Naive thymus-derived CD4-positive, alpha-beta T cell (primary cell): ENCODE measurements at regions not wholly inside any gene's neighbourhood (a gene's known extent, or its start where the extent isn't known, plus 50 kb on each side); places are given as distances from the start of the nearest gene placed in this dataset.

Source experiments
- ATAC-seq: fragments of 150-1000 bp; cut with Tn5 transposase; 2 replicates; pipeline ENCODE4 v1.10.0; 2021; ENCODE audit warnings: mild to moderate bottlenecking, moderate library complexity
- CTCF ChIA-PET: fragments of 350-600 bp; sonication (Branson Sonifier 250); formaldehyde crosslinking; loops from one replicate; lab custom pipeline; 2021; ENCODE audit warnings: antibody characterized with exemption; lab: Charles Lee
- POLR2A ChIA-PET: fragments of 350-600 bp; sonication (Branson Sonifier 250); formaldehyde crosslinking; loops from one replicate; lab custom pipeline; 2021; ENCODE audit warnings: antibody characterized with exemption, inconsistent platforms; lab: Charles Lee
- DNase-seq, 9 donors: peaks; one replicate each; pipeline versions ENCODE4 v3.0.0 to v3.0.0-alpha.2; 2020 to 2022; ENCODE audit warnings: mixed read lengths in 1 of 9
- H3K27ac ChIP-seq: one replicate; pipeline ENCODE4 v1.7.0; 2013; ENCODE audit warnings: mild to moderate bottlenecking, low read depth, low read length, moderate library complexity
- H3K27me3 ChIP-seq, 2 donors: one replicate each; pipeline ENCODE4 v1.7.0; 2013; ENCODE audit warnings: low read length in 2 of 2, mild to moderate bottlenecking in 2 of 2, moderate library complexity in 2 of 2; ENCODE audit not compliant: control insufficient read depth in 2 of 2, insufficient read depth in 2 of 2
- H3K36me3 ChIP-seq, 3 experiments: 1 replicate in 2 of 3; 2 replicates in 1 of 3; pipeline ENCODE4 v1.7.0; 2013; ENCODE audit warnings: low read length in 3 of 3, mild to moderate bottlenecking in 3 of 3, moderate library complexity in 1 of 3; ENCODE audit not compliant: insufficient read depth in 3 of 3, control insufficient read depth in 2 of 3
- H3K4me1 ChIP-seq, 2 donors: one replicate each; pipeline ENCODE4 v1.7.0; 2013; ENCODE audit warnings: low read length in 2 of 2, mild to moderate bottlenecking in 2 of 2, moderate library complexity in 1 of 2; ENCODE audit not compliant: control insufficient read depth in 2 of 2, insufficient read depth in 2 of 2
- H3K4me3 ChIP-seq: 2 replicates; pipeline ENCODE4 v1.7.0; 2013; ENCODE audit warnings: mild to moderate bottlenecking, low read length
- H3K9me3 ChIP-seq, 3 experiments: 1 replicate in 2 of 3; 2 replicates in 1 of 3; pipeline ENCODE4 v1.7.0; 2013; ENCODE audit warnings: low read length in 3 of 3; ENCODE audit not compliant: control insufficient read depth in 2 of 3
- H3K27ac Mint-ChIP-seq, 9 donors: one replicate each; pipeline ENCODE4 v1.8.0; 2020 to 2022; ENCODE audit warnings: mixed read lengths in 9 of 9, mild to moderate bottlenecking in 8 of 9, moderate library complexity in 5 of 9, inconsistent platforms in 2 of 9
- H3K27me3 Mint-ChIP-seq, 5 donors: one replicate each; pipeline ENCODE4 v1.8.0; 2021 to 2022; ENCODE audit warnings: mixed read lengths in 5 of 5, mild to moderate bottlenecking in 1 of 5
- H3K36me3 Mint-ChIP-seq, 5 donors: one replicate each; pipeline ENCODE4 v1.8.0; 2020 to 2022; ENCODE audit warnings: mixed read lengths in 5 of 5, mild to moderate bottlenecking in 3 of 5, inconsistent platforms in 1 of 5
- H3K4me1 Mint-ChIP-seq, 7 donors: one replicate each; pipeline ENCODE4 v1.8.0; 2020 to 2022; ENCODE audit warnings: mixed read lengths in 7 of 7, mild to moderate bottlenecking in 3 of 7, inconsistent platforms in 1 of 7
- H3K4me3 Mint-ChIP-seq, 10 donors: one replicate each; pipeline ENCODE4 v1.8.0; 2020 to 2022; ENCODE audit warnings: mild to moderate bottlenecking in 10 of 10, mixed read lengths in 10 of 10, moderate library complexity in 6 of 10, inconsistent platforms in 2 of 10
- H3K9me3 Mint-ChIP-seq, 11 donors: one replicate each; pipeline ENCODE4 v1.8.0; 2020 to 2022; ENCODE audit warnings: mixed read lengths in 11 of 11, mild to moderate bottlenecking in 4 of 11, inconsistent platforms in 1 of 11, moderate library complexity in 1 of 11
- intact Hi-C, 2 donors: fragments of 100-400 bp; cut with micrococcal nuclease; formaldehyde crosslinking; loops; one replicate each; pipeline ENCODE4 v1.15.1; 2023

DNA sequence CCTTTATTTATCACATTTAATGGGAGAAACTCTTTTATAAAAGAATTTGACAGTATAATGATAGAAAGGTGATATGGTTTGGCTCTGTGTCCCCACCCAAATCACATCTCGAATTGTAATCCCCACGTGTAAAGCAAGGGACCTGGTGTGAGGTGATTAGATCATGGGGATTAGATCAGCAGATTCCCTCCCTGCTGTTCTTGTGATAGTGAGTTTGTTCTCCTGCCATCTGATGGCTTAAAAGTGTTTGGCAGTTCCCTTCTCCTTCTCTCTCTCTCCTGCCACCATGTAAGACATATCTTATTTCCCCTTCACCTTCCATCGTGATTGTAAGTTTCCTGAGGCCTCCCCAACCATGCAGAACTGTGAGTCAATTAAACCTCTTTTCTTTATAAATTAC is 1110.3 kb downstream of the FLRT2 start:
- intact Hi-C loops: no loop called here
- Histone ChIP-seq H3K4me1 (no peaks in the 10 kb centered on the region), H3K4me3 (no peak overlapping the region), H3K27ac (no peak overlapping the region), H3K27me3 (no peaks in the 10 kb centered on the region), H3K9me3 (no peaks in the 10 kb centered on the region), H3K36me3 (no peaks in the 10 kb centered on the region)
- Mint-ChIP-seq H3K4me3 (no peak overlapping the region), H3K27ac (no peak overlapping the region), H3K27me3 (no peaks in the 10 kb centered on the region), H3K4me1 (no peaks in the 10 kb centered on the region), H3K9me3 (peaks cover 0 to 11% (median 2%) of the 10 kb centered on the region in 11 donors), H3K36me3 (no peaks in the 10 kb centered on the region)
- DNase-seq: no peak
- no peak for ATAC-seq
- POLR2A ChIA-PET: no interaction called here
- CTCF ChIA-PET: no interaction called here

DNA sequence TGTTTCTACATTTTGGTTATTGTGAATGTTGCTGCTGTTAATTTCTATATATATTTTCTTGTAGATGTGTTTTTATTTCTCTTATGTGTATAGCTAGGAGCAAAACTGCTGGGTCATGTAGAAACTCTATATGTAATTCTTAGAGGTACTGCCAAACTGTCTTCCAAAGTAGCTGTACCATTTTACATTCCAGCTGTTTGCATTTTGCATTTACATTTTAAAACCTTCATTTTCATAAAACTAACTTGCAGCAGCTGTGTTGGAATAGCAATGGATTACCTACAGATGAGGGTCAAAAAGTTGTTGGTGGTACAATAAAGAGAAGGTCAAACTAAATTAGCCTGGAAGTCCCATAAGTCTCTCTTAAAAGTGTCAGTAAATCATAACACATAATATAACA is 1109.7 kb downstream of the FLRT2 start:
- no peak overlapping the region for H3K27ac Mint-ChIP-seq
- H3K36me3 ChIP-seq: no peaks in the 10 kb centered on the region
- peaks cover 0 to 12% (median 2%) of the 10 kb centered on the region in 11 donors for H3K9me3 Mint-ChIP-seq
- CTCF ChIA-PET: no interaction called here
- no peaks in the 10 kb centered on the region for H3K4me1 ChIP-seq
- POLR2A ChIA-PET: no interaction called here
- H3K27me3 ChIP-seq: no peaks in the 10 kb centered on the region
- intact Hi-C loops: no loop called here
- no peaks in the 10 kb centered on the region for H3K36me3 Mint-ChIP-seq
- no peaks in the 10 kb centered on the region for H3K27me3 Mint-ChIP-seq
- no peak overlapping the region for H3K27ac ChIP-seq
- DNase-seq (no peak), ATAC-seq (no peak)
- no peaks in the 10 kb centered on the region for H3K9me3 ChIP-seq
- no peak overlapping the region for H3K4me3 ChIP-seq
- no peak overlapping the region for H3K4me3 Mint-ChIP-seq
- H3K4me1 Mint-ChIP-seq: no peaks in the 10 kb centered on the region

DNA sequence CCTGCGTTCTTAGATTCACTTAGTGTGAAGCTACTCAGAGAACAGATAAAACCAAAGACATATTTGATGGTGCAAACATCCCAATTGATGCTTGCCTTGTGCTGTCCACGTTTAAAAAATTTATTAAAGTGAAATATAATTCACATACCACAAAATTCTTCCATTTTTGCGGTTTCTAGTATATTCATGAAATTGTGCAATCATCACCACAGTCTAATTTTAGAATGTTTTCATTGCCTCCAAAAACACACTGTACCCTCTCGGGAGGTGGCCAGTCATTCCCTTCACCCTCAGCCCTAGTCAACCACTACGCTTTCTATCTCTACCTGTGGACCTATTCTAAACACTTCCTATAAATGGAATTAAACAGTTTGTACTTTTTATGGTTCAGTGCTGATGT is 1109.2 kb downstream of the FLRT2 start:
- H3K27me3 ChIP-seq: no peaks in the 10 kb centered on the region
- no peak overlapping the region for H3K27ac Mint-ChIP-seq
- ChIA-PET CTCF (no interaction called here), POLR2A (no interaction called here)
- no peaks in the 10 kb centered on the region for H3K4me1 ChIP-seq
- H3K9me3 ChIP-seq: no peaks in the 10 kb centered on the region
- DNase-seq (no peak), ATAC-seq (no peak)
- H3K4me3 Mint-ChIP-seq: no peak overlapping the region
- no peaks in the 10 kb centered on the region for H3K36me3 ChIP-seq
- no peak overlapping the region for H3K4me3 ChIP-seq
- no peaks in the 10 kb centered on the region for H3K36me3 Mint-ChIP-seq
- no peak overlapping the region for H3K27ac ChIP-seq
- peaks cover 0 to 14% (median 2%) of the 10 kb centered on the region in 11 donors for H3K9me3 Mint-ChIP-seq
- H3K4me1 Mint-ChIP-seq: no peaks in the 10 kb centered on the region
- intact Hi-C loops: no loop called here
- H3K27me3 Mint-ChIP-seq: no peaks in the 10 kb centered on the region

DNA sequence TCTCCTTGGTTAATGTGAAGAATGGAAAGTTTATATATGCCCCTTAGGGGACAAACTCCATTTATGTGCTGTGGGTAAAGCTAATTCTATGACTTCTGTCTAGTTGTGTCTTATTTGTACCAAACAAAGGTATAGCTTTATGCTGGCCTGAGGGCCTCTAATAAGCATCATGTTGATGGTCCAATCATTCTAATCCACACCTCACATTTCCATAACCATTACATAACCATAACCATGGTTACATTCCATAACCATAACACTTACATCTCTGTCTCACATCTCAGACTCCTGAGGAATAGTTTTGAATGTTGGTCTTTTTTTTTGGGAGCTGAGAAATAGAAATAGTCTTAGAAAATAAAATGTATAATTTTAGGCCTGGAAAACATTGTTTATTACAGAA is 1097.1 kb downstream of the FLRT2 start:
- Mint-ChIP-seq H3K9me3 (peaks cover 0 to 20% (median 2%) of the 10 kb centered on the region in 11 donors), H3K27ac (no peak overlapping the region), H3K36me3 (no peaks in the 10 kb centered on the region), H3K27me3 (no peaks in the 10 kb centered on the region), H3K4me1 (no peaks in the 10 kb centered on the region), H3K4me3 (no peak overlapping the region)
- ChIA-PET CTCF (no interaction called here), POLR2A (no interaction called here)
- H3K36me3 ChIP-seq: no peaks in the 10 kb centered on the region
- intact Hi-C loops: no loop called here
- no peak overlapping the region for H3K4me3 ChIP-seq
- DNase-seq (no peak), ATAC-seq (no peak)
- H3K9me3 ChIP-seq: no peaks in the 10 kb centered on the region
- no peak overlapping the region for H3K27ac ChIP-seq
- H3K27me3 ChIP-seq: no peaks in the 10 kb centered on the region
- H3K4me1 ChIP-seq: no peaks in the 10 kb centered on the region

DNA sequence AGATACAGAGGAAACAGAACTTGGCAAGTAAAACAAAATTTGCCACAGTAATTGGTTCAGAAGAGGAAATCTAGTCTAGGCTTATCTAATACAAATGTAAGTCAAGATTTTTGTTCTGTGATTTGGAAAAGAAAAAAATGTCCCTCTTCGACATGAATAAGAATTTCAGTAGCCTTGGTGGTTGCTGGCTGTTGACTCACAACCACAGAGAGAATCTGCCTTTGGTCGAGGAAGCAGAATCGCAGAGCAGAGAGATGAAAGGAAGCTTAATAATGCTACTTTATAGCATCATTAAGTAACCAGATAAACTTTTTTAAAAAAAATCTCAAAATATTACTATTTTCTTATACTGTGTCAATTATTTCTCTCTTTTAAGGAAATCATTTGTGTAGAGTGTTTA is 1096.6 kb downstream of the FLRT2 start:
- Histone ChIP-seq H3K4me3 (no peak overlapping the region), H3K4me1 (no peaks in the 10 kb centered on the region), H3K27ac (no peak overlapping the region), H3K9me3 (no peaks in the 10 kb centered on the region), H3K27me3 (no peaks in the 10 kb centered on the region), H3K36me3 (no peaks in the 10 kb centered on the region)
- Mint-ChIP-seq H3K4me3 (no peak overlapping the region), H3K27ac (no peak overlapping the region), H3K9me3 (peaks cover 0 to 20% (median 2%) of the 10 kb centered on the region in 11 donors), H3K4me1 (no peaks in the 10 kb centered on the region), H3K36me3 (no peaks in the 10 kb centered on the region), H3K27me3 (no peaks in the 10 kb centered on the region)
- intact Hi-C loops: no loop called here
- no peak for ATAC-seq
- POLR2A ChIA-PET: no interaction called here
- CTCF ChIA-PET: no interaction called here
- DNase-seq: no peak

DNA sequence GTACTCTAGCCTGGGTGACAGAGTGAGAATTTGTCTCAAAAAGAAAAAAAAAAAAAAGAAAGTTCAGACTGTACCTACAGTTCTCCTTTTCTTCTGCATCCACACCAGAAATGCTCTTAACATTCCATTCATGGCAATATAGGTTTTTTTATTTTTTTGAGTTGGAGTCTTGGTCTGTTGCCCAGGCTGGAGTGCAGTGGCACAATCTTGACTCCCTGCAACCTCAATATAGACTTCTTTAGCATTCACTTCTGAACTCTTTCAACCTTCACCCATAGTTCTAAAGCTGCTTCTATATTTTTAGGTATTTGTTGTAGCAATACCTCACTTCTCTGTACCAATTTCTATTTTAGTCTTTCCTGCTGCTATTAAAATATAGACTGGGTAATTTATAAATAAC is 1095.7 kb downstream of the FLRT2 start:
- Mint-ChIP-seq H3K27me3 (no peaks in the 10 kb centered on the region), H3K9me3 (peaks cover 0 to 18% (median 5%) of the 10 kb centered on the region in 11 donors), H3K4me3 (no peak overlapping the region), H3K27ac (no peak overlapping the region), H3K4me1 (no peaks in the 10 kb centered on the region), H3K36me3 (no peaks in the 10 kb centered on the region)
- H3K27me3 ChIP-seq: no peaks in the 10 kb centered on the region
- H3K4me1 ChIP-seq: no peaks in the 10 kb centered on the region
- CTCF ChIA-PET: no interaction called here
- H3K9me3 ChIP-seq: no peaks in the 10 kb centered on the region
- no peak overlapping the region for H3K4me3 ChIP-seq
- POLR2A ChIA-PET: no interaction called here
- intact Hi-C loops: no loop called here
- no peak overlapping the region for H3K27ac ChIP-seq
- H3K36me3 ChIP-seq: no peaks in the 10 kb centered on the region
- DNase-seq: no peak
- ATAC-seq: no peak

DNA sequence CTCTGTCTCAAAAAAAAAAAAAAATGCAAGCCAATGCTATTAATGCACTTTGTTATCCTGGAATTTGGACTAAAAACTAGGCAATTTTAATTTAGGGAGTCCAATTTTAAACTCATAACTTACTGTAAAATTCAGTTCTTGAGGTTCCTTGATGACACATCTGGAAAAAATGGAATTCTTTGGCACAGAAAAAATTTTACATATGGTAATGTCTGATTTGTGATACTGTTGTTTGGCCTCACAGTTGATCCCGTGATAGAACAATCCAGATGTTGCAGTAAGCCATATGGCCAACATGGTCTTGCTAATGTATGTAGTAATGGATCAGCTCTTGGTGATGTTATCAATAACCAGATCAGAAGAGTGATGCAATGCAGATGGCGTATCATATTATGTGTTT is 1089.8 kb downstream of the FLRT2 start:
- no peaks in the 10 kb centered on the region for H3K27me3 Mint-ChIP-seq
- ATAC-seq (no peak), DNase-seq (no peak)
- Histone ChIP-seq H3K27ac (no peak overlapping the region), H3K4me3 (no peak overlapping the region), H3K4me1 (no peaks in the 10 kb centered on the region), H3K27me3 (no peaks in the 10 kb centered on the region), H3K36me3 (no peaks in the 10 kb centered on the region), H3K9me3 (no peaks in the 10 kb centered on the region)
- POLR2A ChIA-PET: no interaction called here
- H3K36me3 Mint-ChIP-seq: no peaks in the 10 kb centered on the region
- intact Hi-C loops: no loop called here
- H3K4me1 Mint-ChIP-seq: no peaks in the 10 kb centered on the region
- no peak overlapping the region for H3K4me3 Mint-ChIP-seq
- CTCF ChIA-PET: no interaction called here
- peaks cover 0 to 8% (median 2%) of the 10 kb centered on the region in 11 donors for H3K9me3 Mint-ChIP-seq
- H3K27ac Mint-ChIP-seq: no peak overlapping the region
